ENCODE measurements at regions not wholly inside any gene's neighbourhood (a gene's known extent, or its start where the extent isn't known, plus 50 kb on each side); places are given as distances from the start of the nearest gene placed in this dataset.

DNA sequence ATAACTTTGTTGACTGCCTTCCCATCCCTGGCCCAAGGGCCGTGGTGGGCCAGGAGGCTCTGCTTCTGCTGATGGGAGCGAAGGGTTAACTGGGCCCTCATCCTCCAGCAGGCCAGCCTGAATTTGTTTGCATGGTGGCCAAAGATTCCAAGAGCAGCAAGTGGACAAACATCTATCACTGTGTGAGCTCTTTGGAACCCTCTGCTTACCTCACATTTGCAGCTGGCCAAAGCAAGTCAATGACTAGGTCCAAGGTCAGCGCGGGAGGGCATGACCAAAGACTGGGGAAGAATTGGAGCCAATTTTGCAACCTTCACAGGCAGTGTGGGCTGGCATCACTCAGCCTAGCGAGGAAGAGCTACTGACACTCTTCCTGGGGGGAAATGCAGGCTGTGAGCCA is 67.8 kb upstream of the ATP6AP2 start:
- Histone ChIP-seq H3K27me3 (ENCODE audit: control insufficient read depth in 3 of 3, insufficient read depth in 3 of 3, low read length in 3 of 3) (no peaks in the 10 kb centered on the region), H3K4me3 (ENCODE audit: low read depth in 1 of 3, low read length in 3 of 3) (no peak overlapping the region), H3K9me3 (ENCODE audit: control insufficient read depth in 2 of 2, insufficient read depth in 1 of 2, low read depth in 1 of 2, low read length in 1 of 2) (no peaks in the 10 kb centered on the region), H3K27ac (ENCODE audit: low read depth in 1 of 3, low read length in 2 of 3) (no peak overlapping the region), H3K36me3 (ENCODE audit: control insufficient read depth in 3 of 3, insufficient read depth in 2 of 3, low read depth in 1 of 3, low read length in 3 of 3) (no peaks in the 10 kb centered on the region), H3K4me1 (ENCODE audit: control insufficient read depth in 3 of 3, insufficient read depth in 2 of 3, low read depth in 1 of 3, low read length in 2 of 3) (no peaks in the 10 kb centered on the region)
- no peak for FAIRE-seq
- DNase-seq: no peak
- 71 to 90% (median 75%) methylated on average over 5 of the region's 5 CpGs for WGBS, 3 donors

DNA sequence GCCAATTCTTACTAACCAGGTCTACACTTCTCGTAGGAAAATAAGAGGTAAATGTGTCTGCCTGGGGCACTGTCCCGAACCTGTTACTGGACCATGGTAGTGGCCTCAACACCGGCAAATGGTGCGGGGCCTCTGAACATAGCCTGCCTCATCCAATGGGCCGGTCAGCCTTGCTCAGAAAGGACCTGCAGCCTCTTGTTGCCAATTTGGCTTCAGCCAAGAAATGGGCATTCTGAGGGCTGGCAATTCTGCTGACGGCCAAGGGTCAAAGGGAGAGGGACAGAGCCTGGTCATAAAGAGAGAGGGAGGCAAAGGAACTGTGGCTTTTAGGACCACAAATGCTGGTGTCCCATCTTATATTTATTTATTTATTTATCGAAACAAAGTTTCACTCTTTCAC is 69.5 kb upstream of the ATP6AP2 start:
- no peak for FAIRE-seq
- no peak overlapping the region for H3K27ac ChIP-seq (ENCODE audit: low read depth in 1 of 3, low read length in 2 of 3)

DNA sequence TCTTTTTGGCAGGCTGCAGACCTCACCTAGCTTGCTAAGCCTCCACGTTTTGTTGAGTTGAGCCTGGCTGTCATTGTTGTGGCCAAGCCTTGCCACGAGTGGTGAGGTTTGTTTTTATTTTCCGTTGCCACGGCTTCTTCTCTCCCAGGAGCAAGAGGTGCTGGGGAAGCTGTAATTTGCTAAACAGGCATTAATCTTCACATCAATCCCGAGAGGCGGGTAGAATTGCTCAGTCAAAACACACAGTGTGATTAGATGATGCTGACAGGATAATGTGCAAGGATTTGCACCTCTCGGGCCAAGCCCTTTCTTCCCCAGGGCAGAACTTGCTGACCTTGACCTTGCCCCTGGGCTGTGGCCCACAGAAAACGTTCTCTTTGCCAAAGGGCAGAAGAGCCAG is 72.2 kb upstream of the ATP6AP2 start:
- Histone ChIP-seq H3K4me1 (ENCODE audit: control insufficient read depth in 3 of 3, insufficient read depth in 2 of 3, low read depth in 1 of 3, low read length in 2 of 3) (no peaks in the 10 kb centered on the region), H3K27me3 (ENCODE audit: control insufficient read depth in 3 of 3, insufficient read depth in 3 of 3, low read length in 3 of 3) (no peaks in the 10 kb centered on the region), H3K27ac (ENCODE audit: low read depth in 1 of 3, low read length in 2 of 3) (no peak overlapping the region), H3K36me3 (ENCODE audit: control insufficient read depth in 3 of 3, insufficient read depth in 2 of 3, low read depth in 1 of 3, low read length in 3 of 3) (no peaks in the 10 kb centered on the region), H3K9me3 (ENCODE audit: control insufficient read depth in 2 of 2, insufficient read depth in 1 of 2, low read depth in 1 of 2, low read length in 1 of 2) (no peaks in the 10 kb centered on the region), H3K4me3 (ENCODE audit: low read depth in 1 of 3, low read length in 3 of 3) (no peak overlapping the region)
- WGBS, 3 donors: 46 to 57% (median 46%) methylated on average over 8 of the region's 8 CpGs
- no peak for DNase-seq
- no peak for FAIRE-seq

More for the DNA sequence above, 69.5 kb upstream of the ATP6AP2 start:
- H3K4me1 ChIP-seq (ENCODE audit: control insufficient read depth in 3 of 3, insufficient read depth in 2 of 3, low read depth in 1 of 3, low read length in 2 of 3): no peaks in the 10 kb centered on the region
- no peaks in the 10 kb centered on the region for H3K36me3 ChIP-seq (ENCODE audit: control insufficient read depth in 3 of 3, insufficient read depth in 2 of 3, low read depth in 1 of 3, low read length in 3 of 3)
- no peak for DNase-seq
- no peaks in the 10 kb centered on the region for H3K27me3 ChIP-seq (ENCODE audit: control insufficient read depth in 3 of 3, insufficient read depth in 3 of 3, low read length in 3 of 3)
- 92 to 96% (median 96%) methylated on average over 7 of the region's 7 CpGs for WGBS, 3 donors
- no peak overlapping the region for H3K4me3 ChIP-seq (ENCODE audit: low read depth in 1 of 3, low read length in 3 of 3)
- no peaks in the 10 kb centered on the region for H3K9me3 ChIP-seq (ENCODE audit: control insufficient read depth in 2 of 2, insufficient read depth in 1 of 2, low read depth in 1 of 2, low read length in 1 of 2)

DNA sequence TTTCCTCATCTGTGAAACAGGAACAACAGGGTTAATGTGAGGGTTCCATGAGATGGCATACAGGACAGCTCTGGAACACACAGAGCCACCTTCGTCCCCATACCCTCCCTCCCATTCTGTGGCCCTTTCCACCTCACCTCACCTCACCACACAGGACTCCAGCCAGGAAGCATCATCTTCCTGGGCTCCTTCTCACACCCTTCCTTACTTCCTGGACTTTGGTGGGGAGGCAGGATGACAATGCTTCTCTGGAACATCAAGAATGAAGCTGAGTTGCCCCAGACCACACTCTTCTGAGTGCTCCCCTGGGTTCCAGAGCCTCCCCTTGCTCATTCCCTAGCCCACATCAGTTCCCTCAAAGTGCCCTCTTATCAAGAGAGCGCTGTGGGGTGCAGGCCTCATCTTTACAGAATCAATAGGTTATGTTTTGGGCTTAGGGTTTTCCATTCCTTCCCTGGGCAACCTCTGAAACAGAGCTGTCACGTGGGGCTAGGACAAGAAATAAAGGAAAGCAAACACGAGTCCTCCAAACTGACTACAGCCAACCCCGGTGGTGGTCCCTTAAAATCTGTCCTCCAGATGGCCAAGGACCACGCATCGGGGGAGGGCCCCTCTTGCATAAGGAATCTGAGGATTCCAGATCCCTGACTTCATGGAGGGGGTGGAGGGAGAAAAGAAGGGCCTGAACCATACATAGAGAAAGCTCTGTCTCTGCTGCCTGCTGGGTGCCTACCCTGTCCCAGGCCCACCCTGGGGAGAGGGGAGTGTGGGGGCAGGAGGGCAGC is 74.4 kb upstream of the ATP6AP2 start:
- no peaks in the 10 kb centered on the region for H3K27me3 ChIP-seq (ENCODE audit: control insufficient read depth in 3 of 3, insufficient read depth in 3 of 3, low read length in 3 of 3)
- 75 to 84% (median 80%) methylated on average over 5 to 7 of the region's 7 CpGs for WGBS, 3 donors

DNA sequence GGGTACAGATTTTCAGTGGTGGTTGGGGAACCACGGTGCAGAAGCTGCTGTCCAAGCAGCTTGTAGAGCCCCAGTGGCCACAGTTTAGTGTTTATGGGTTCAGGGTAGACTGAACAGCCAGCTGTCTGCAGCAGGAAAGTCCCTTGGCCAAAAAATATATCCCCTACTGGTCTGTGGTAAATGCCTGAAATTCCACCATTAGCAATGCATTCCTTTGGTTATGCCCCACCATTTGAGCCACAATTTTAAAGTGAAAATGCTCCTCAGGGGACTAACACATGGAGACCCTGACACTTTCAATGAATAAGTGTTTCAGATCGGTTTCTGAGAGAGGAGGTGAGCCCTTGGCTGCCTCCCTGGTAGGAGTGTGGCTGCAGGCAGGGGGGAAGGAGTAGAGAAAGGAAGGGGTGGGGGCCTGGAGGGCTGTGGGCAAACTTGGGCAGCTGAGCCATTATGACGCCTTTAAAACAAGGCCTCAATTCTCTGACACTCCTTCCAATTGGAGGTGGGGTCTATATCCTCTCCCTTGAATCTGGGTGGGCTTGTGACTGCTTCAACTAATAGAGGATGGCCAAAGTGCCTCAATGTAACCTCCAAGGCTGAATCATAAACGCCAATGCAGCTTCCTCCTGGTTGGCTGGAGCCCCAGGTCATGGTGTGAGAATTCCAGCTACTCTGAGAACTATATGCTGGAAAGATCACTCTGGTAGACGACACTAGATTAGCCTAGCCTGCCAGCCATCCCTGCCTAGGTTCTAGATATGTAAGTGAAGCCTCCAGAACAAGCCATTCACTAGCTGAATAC is 75.8 kb upstream of the ATP6AP2 start:
- no peak for DNase-seq
- H3K36me3 ChIP-seq (ENCODE audit: control insufficient read depth in 3 of 3, insufficient read depth in 2 of 3, low read depth in 1 of 3, low read length in 3 of 3): no peaks in the 10 kb centered on the region
- H3K27me3 ChIP-seq (ENCODE audit: control insufficient read depth in 3 of 3, insufficient read depth in 3 of 3, low read length in 3 of 3): no peaks in the 10 kb centered on the region
- no peaks in the 10 kb centered on the region for H3K4me1 ChIP-seq (ENCODE audit: control insufficient read depth in 3 of 3, insufficient read depth in 2 of 3, low read depth in 1 of 3, low read length in 2 of 3)
- no peak overlapping the region for H3K4me3 ChIP-seq (ENCODE audit: low read depth in 1 of 3, low read length in 3 of 3)
- no peak for FAIRE-seq
- H3K9me3 ChIP-seq (ENCODE audit: control insufficient read depth in 2 of 2, insufficient read depth in 1 of 2, low read depth in 1 of 2, low read length in 1 of 2): no peaks in the 10 kb centered on the region
- H3K27ac ChIP-seq (ENCODE audit: low read depth in 1 of 3, low read length in 2 of 3): no peak overlapping the region
- WGBS, 3 donors: 50 to 70% (median 64%) methylated on average over 5 of the region's 5 CpGs

More for the DNA sequence above, 74.4 kb upstream of the ATP6AP2 start:
- no peak overlapping the region for H3K4me3 ChIP-seq (ENCODE audit: low read depth in 1 of 3, low read length in 3 of 3)
- H3K27ac ChIP-seq (ENCODE audit: low read depth in 1 of 3, low read length in 2 of 3): no peak overlapping the region
- FAIRE-seq (no peak), DNase-seq (no peak)
- no peaks in the 10 kb centered on the region for H3K4me1 ChIP-seq (ENCODE audit: control insufficient read depth in 3 of 3, insufficient read depth in 2 of 3, low read depth in 1 of 3, low read length in 2 of 3)
- no peaks in the 10 kb centered on the region for H3K9me3 ChIP-seq (ENCODE audit: control insufficient read depth in 2 of 2, insufficient read depth in 1 of 2, low read depth in 1 of 2, low read length in 1 of 2)
- no peaks in the 10 kb centered on the region for H3K36me3 ChIP-seq (ENCODE audit: control insufficient read depth in 3 of 3, insufficient read depth in 2 of 3, low read depth in 1 of 3, low read length in 3 of 3)

DNA sequence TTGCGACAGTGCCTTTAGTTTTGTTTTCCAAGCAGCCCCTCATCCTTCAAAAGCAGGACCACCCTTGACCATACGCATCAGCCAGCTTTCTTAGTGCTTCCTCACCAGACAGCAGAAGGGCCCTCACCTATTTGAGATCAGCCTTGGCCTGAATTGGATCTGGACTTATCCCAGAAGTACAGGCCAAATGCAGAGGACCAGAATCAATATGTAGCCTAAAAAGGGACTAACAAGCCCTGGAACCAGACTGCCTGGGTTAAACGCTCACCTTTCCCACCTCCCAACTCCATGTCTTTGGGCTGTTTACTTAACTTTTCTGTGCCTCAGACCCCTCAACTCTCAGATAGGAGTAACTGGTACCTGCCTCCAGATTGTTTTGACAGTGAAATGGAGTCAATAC is 77.7 kb upstream of the ATP6AP2 start:
- H3K36me3 ChIP-seq (ENCODE audit: control insufficient read depth in 3 of 3, insufficient read depth in 2 of 3, low read depth in 1 of 3, low read length in 3 of 3): no peaks in the 10 kb centered on the region
- H3K27me3 ChIP-seq (ENCODE audit: control insufficient read depth in 3 of 3, insufficient read depth in 3 of 3, low read length in 3 of 3): no peaks in the 10 kb centered on the region
- FAIRE-seq: no peak
- H3K9me3 ChIP-seq (ENCODE audit: control insufficient read depth in 2 of 2, insufficient read depth in 1 of 2, low read depth in 1 of 2, low read length in 1 of 2): no peaks in the 10 kb centered on the region
- no peak overlapping the region for H3K4me3 ChIP-seq (ENCODE audit: low read depth in 1 of 3, low read length in 3 of 3)
- H3K4me1 ChIP-seq (ENCODE audit: control insufficient read depth in 3 of 3, insufficient read depth in 2 of 3, low read depth in 1 of 3, low read length in 2 of 3): no peaks in the 10 kb centered on the region
- WGBS, 3 donors: 91 to 98% (median 94%) methylated on average over 3 of the region's 3 CpGs
- no peak overlapping the region for H3K27ac ChIP-seq (ENCODE audit: low read depth in 1 of 3, low read length in 2 of 3)
- no peak for DNase-seq

DNA sequence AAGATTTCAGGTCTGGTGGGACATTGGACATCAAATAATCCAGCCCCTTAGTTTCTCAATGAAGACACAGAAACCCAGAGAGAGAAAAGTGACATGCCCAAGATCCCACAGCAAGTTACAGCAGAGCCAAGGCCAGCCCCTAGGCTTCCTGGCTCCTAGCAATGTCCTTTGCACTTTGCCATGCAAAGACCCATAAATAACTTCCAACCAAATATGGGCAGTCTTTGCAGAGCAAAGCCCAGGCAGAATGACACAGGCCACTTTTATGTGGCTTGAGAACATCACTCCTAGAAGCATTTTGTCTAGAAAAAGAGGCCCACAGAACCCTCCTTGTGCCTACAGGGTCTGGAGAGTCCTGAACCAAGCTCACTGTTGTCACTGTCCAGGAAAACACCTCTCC is 78.1 kb upstream of the ATP6AP2 start:
- H3K27me3 ChIP-seq (ENCODE audit: control insufficient read depth in 3 of 3, insufficient read depth in 3 of 3, low read length in 3 of 3): no peaks in the 10 kb centered on the region
- H3K27ac ChIP-seq (ENCODE audit: low read depth in 1 of 3, low read length in 2 of 3): no peak overlapping the region
- H3K4me1 ChIP-seq (ENCODE audit: control insufficient read depth in 3 of 3, insufficient read depth in 2 of 3, low read depth in 1 of 3, low read length in 2 of 3): no peaks in the 10 kb centered on the region
- H3K9me3 ChIP-seq (ENCODE audit: control insufficient read depth in 2 of 2, insufficient read depth in 1 of 2, low read depth in 1 of 2, low read length in 1 of 2): no peaks in the 10 kb centered on the region
- H3K36me3 ChIP-seq (ENCODE audit: control insufficient read depth in 3 of 3, insufficient read depth in 2 of 3, low read depth in 1 of 3, low read length in 3 of 3): no peaks in the 10 kb centered on the region
- no peak overlapping the region for H3K4me3 ChIP-seq (ENCODE audit: low read depth in 1 of 3, low read length in 3 of 3)
- no peak for FAIRE-seq
- DNase-seq: no peak

DNA sequence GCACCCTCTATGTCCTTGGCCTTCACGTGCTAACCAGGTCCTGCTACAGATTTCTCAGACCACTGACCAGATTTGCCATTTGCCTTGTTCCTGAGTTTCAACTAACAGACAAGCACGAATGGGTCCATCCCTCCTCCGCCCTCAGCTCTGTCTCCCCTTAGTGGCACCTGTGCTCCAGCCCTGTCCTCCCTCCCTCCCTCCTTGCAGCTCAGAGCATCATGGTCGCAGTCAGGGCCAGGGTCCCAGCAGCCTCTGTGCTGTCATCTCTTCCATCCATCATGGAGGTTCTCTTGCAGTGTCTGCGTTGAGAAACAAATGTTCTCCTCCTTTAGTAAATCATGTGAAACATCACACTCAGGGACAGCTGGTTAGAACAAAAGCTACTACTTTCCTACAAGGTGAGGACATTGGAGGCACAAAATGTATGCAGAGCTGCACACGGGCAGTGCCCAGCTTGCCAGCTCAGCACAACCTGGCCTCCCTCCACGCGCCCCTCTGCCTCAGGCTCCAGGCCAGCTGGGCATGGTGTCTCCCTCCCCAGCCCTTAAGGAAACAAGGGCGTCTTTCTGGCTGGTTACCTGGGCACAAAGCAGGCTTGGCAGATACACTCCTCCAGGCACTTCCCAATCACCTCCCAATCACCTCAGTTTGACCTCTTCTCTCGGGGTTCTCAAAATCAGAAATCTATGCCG is 79.5 kb upstream of the ATP6AP2 start:
- no peaks in the 10 kb centered on the region for H3K9me3 ChIP-seq (ENCODE audit: control insufficient read depth in 2 of 2, insufficient read depth in 1 of 2, low read depth in 1 of 2, low read length in 1 of 2)
- no peak for DNase-seq
- no peak overlapping the region for H3K27ac ChIP-seq (ENCODE audit: low read depth in 1 of 3, low read length in 2 of 3)
- H3K4me3 ChIP-seq (ENCODE audit: low read depth in 1 of 3, low read length in 3 of 3): no peak overlapping the region
- H3K27me3 ChIP-seq (ENCODE audit: control insufficient read depth in 3 of 3, insufficient read depth in 3 of 3, low read length in 3 of 3): no peaks in the 10 kb centered on the region
- FAIRE-seq: no peak
- no peaks in the 10 kb centered on the region for H3K36me3 ChIP-seq (ENCODE audit: control insufficient read depth in 3 of 3, insufficient read depth in 2 of 3, low read depth in 1 of 3, low read length in 3 of 3)
- 73 to 90% (median 89%) methylated on average over 8 to 11 of the region's 11 CpGs for WGBS, 3 donors
- H3K4me1 ChIP-seq (ENCODE audit: control insufficient read depth in 3 of 3, insufficient read depth in 2 of 3, low read depth in 1 of 3, low read length in 2 of 3): no peaks in the 10 kb centered on the region
